ENCODE measurements at regions not wholly inside any gene's neighbourhood (a gene's known extent, or its start where the extent isn't known, plus 50 kb on each side); places are given as distances from the start of the nearest gene placed in this dataset.
A peak's percentile ranks its signal among the peaks of the same experiment; 100 is the strongest.

DNA sequence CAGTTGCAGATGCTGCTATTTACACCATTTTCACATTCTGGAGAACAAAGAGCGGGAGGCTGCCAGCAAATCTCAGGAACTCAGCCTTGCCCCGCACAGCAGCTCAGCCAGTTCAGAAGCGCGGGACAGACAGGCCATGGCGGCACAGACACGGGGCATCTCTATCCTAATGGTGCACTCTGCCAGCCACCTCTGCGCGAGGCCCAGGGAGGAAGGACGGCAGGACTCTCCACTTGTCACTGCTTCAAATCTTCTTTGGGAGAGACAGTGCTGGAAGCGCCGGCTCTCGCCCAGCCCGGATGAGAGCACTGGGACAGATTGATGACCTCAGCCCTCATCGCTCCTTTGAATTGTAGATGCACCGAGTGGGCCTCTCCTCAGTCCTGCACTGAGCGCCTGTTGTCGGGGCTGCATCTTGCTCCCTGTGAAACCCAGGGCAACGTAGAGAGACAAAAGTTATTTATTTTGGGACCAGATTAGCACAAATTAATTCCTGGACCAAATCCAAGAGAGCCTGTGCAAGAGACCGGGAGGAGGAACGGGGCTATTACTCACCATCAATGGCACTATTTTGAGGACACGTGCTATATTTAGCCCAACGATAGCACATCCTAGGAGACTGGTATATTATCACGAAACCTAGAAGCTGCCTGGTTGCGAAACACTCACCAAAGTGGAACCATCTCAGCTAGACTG lies 211.4 kb upstream of the SMIM21 start:
- no peak overlapping the region for H3K4me3 ChIP-seq
- Mint-ChIP-seq H3K4me1 (peaks cover 24% of the 10 kb centered on the region), H3K4me3 (peak overlapping the region; percentile 39), H3K36me3 (no peaks in the 10 kb centered on the region), H3K27ac (peak overlapping the region; percentile 83), H3K27me3 (ENCODE audit: insufficient read depth, low read depth) (no peaks in the 10 kb centered on the region), H3K9me3 (peaks cover 3% of the 10 kb centered on the region)
- no peaks in the 10 kb centered on the region for H3F3A ChIP-seq (ENCODE audit: low read depth)
- peak; percentile 65 for DNase-seq (ENCODE audit: low spot score)
- no peak for TF ChIP-seq EZH2phosphoT487 (IDR thresholded peaks at IDR 0.05)
- TF ChIP-seq EZH2 (IDR thresholded peaks at IDR 0.05), result no peak
- TF ChIP-seq CTCF (IDR thresholded peaks at IDR 0.05), result no peak
- no peak overlapping the region for H3K27ac ChIP-seq
- no peaks in the 10 kb centered on the region for H3K79me2 ChIP-seq (ENCODE audit: low read depth)
- no peaks in the 10 kb centered on the region for H4K20me1 ChIP-seq (ENCODE audit: low read depth)
- peak overlapping the region; percentile 94 for H2AFZ ChIP-seq (replicated peaks)
- no peaks in the 10 kb centered on the region for H3K36me3 ChIP-seq
- H3K4me2 ChIP-seq, result peak overlapping the region; percentile 19
- peaks cover 6% of the 10 kb centered on the region for H3K27me3 ChIP-seq
- H3K4me1 ChIP-seq, result peaks cover 11% of the 10 kb centered on the region
- H3K9ac ChIP-seq, result no peak overlapping the region
- no peaks in the 10 kb centered on the region for H3K9me3 ChIP-seq (ENCODE audit: low read depth)

DNA sequence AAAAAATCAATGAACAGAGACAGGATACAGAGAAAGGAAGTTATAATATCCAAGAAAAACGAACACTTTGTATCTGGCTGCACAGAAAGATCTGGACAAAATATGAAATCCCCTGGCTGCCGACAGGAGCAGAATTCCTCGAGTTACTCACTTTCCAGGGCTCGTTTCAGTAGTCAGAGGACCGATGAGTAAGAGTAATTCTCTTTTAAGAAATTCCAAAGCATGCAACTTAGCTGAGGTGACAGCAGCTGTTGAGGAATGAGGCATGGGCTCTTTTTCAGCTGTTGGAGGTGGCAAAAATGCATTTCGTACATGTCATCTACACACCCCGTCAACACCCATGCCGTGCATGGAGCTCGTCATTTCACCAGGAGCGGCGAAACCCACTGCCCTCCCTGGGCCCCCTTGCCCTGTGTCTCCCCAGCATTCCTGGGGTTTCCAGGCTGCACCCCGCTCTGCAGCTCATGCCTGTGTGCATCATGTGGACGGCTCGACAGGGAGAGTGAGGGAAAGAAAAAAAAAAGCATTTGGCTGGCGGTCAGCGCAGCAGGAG lies 210.8 kb upstream of the SMIM21 start:
- H3F3A ChIP-seq (ENCODE audit: low read depth), result no peaks in the 10 kb centered on the region
- H3K9me3 ChIP-seq (ENCODE audit: low read depth), result no peaks in the 10 kb centered on the region
- peaks cover 6% of the 10 kb centered on the region for H3K27me3 ChIP-seq
- no peaks in the 10 kb centered on the region for H4K20me1 ChIP-seq (ENCODE audit: low read depth)
- no peaks in the 10 kb centered on the region for H3K36me3 ChIP-seq
- H3K36me3 Mint-ChIP-seq, result no peaks in the 10 kb centered on the region
- peak overlapping the region; percentile 39 for H3K4me3 Mint-ChIP-seq
- no peak overlapping the region for H3K9ac ChIP-seq
- peaks cover 24% of the 10 kb centered on the region for H3K4me1 Mint-ChIP-seq
- no peak for TF ChIP-seq EZH2 (IDR thresholded peaks at IDR 0.05)
- TF ChIP-seq CTCF (IDR thresholded peaks at IDR 0.05), result no peak
- no peak for TF ChIP-seq EZH2phosphoT487 (IDR thresholded peaks at IDR 0.05)
- peak overlapping the region; percentile 83 for H3K27ac Mint-ChIP-seq
- no peak overlapping the region for H3K4me3 ChIP-seq
- no peaks in the 10 kb centered on the region for H3K79me2 ChIP-seq (ENCODE audit: low read depth)
- DNase-seq (ENCODE audit: low spot score), result no peak
- peak overlapping the region; percentile 94 for H2AFZ ChIP-seq (replicated peaks)
- no peak overlapping the region for H3K27ac ChIP-seq
- peaks cover 11% of the 10 kb centered on the region for H3K4me1 ChIP-seq
- peak overlapping the region; percentile 19 for H3K4me2 ChIP-seq
- H3K27me3 Mint-ChIP-seq (ENCODE audit: insufficient read depth, low read depth), result no peaks in the 10 kb centered on the region
- H3K9me3 Mint-ChIP-seq, result peaks cover 3% of the 10 kb centered on the region

GRCh38 chr18:75635096-75635495 lies 207.6 kb upstream of the SMIM21 start:
- Histone ChIP-seq H4K20me1 (ENCODE audit: low read depth) (no peaks in the 10 kb centered on the region), H3K4me1 (peaks cover 11% of the 10 kb centered on the region), H3K79me2 (ENCODE audit: low read depth) (no peaks in the 10 kb centered on the region), H2AFZ (replicated peaks) (no peak overlapping the region), H3K27me3 (peaks cover 6% of the 10 kb centered on the region), H3K4me2 (no peak overlapping the region), H3K4me3 (no peak overlapping the region), H3K9ac (no peak overlapping the region), H3K9me3 (ENCODE audit: low read depth) (no peaks in the 10 kb centered on the region), H3K36me3 (no peaks in the 10 kb centered on the region), H3K27ac (no peak overlapping the region), H3F3A (ENCODE audit: low read depth) (no peaks in the 10 kb centered on the region)
- TF ChIP-seq EZH2phosphoT487 (IDR thresholded peaks at IDR 0.05) (no peak), EZH2 (IDR thresholded peaks at IDR 0.05) (no peak), CTCF (IDR thresholded peaks at IDR 0.05) (no peak)
- H3K27ac Mint-ChIP-seq, result no peak overlapping the region
- peaks cover 3% of the 10 kb centered on the region for H3K9me3 Mint-ChIP-seq
- DNase-seq (ENCODE audit: low spot score), result no peak
- no peaks in the 10 kb centered on the region for H3K27me3 Mint-ChIP-seq (ENCODE audit: insufficient read depth, low read depth)
- H3K4me1 Mint-ChIP-seq, result peaks cover 17% of the 10 kb centered on the region
- no peak overlapping the region for H3K4me3 Mint-ChIP-seq
- H3K36me3 Mint-ChIP-seq, result no peaks in the 10 kb centered on the region
